ENCODE measurements at regions not wholly inside any gene's neighbourhood (a gene's known extent, or its start where the extent isn't known, plus 50 kb on each side); places are given as distances from the start of the nearest gene placed in this dataset.

DNA sequence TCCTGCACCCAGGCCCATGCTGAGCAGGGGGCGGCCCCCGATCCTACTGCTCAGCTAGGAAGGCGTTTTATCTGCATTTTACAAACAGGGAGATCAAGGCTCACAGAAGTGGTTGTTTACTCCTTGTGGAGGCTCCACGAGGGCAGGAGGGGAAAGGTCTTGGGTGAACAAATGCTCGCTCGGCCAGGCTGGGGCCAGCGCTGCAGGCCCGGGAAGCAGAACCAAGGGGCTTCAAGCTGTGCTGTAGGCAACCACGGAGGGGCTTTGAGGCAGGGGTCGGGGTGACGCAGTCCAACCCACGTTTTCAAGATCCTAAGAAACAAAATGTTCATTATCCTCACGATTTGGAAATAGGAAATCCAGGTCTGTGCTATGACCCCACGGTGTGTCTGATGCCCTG, 125.8 kb downstream of the HMX1 start:
- Histone ChIP-seq H3K36me3 (no peaks in the 10 kb centered on the region), H3K4me1 (no peaks in the 10 kb centered on the region), H3K27ac (no peak overlapping the region), H3K27me3 (peaks cover 0 to 42% (median 0%) of the 10 kb centered on the region in 3 donors), H3K9me3 (no peaks in the 10 kb centered on the region), H3K4me3 (no peak overlapping the region)
- TF ChIP-seq POLR2A (IDR thresholded peaks at IDR 0.05): no peak
- TF ChIP-seq, protein P1, sequence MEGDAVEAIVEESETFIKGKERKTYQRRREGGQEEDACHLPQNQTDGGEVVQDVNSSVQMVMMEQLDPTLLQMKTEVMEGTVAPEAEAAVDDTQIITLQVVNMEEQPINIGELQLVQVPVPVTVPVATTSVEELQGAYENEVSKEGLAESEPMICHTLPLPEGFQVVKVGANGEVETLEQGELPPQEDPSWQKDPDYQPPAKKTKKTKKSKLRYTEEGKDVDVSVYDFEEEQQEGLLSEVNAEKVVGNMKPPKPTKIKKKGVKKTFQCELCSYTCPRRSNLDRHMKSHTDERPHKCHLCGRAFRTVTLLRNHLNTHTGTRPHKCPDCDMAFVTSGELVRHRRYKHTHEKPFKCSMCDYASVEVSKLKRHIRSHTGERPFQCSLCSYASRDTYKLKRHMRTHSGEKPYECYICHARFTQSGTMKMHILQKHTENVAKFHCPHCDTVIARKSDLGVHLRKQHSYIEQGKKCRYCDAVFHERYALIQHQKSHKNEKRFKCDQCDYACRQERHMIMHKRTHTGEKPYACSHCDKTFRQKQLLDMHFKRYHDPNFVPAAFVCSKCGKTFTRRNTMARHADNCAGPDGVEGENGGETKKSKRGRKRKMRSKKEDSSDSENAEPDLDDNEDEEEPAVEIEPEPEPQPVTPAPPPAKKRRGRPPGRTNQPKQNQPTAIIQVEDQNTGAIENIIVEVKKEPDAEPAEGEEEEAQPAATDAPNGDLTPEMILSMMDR (IDR thresholded peaks at IDR 0.05): no peak
- TF ChIP-seq EP300 (IDR thresholded peaks at IDR 0.05): no peak
- WGBS, 5 donors: 44 to 53% (median 49%) methylated on average over 14 of the region's 14 CpGs
- intact Hi-C loops (cut with DNase I; ENCODE audit: low total_unique reads): no loop called here
- no peak for DNase-seq

- 69 to 79% (median 74%) methylated on average over 28 of the region's 28 CpGs for WGBS, 5 donors
- intact Hi-C loops (cut with DNase I; ENCODE audit: low total_unique reads): no loop called here
- Histone ChIP-seq H3K27me3 (peaks cover 0 to 48% (median 0%) of the 10 kb centered on the region in 3 donors), H3K36me3 (no peaks in the 10 kb centered on the region), H3K27ac (no peak overlapping the region), H3K9me3 (no peaks in the 10 kb centered on the region), H3K4me1 (no peaks in the 10 kb centered on the region), H3K4me3 (no peak overlapping the region)
- TF ChIP-seq POLR2A (IDR thresholded peaks at IDR 0.05) (no peak), EP300 (IDR thresholded peaks at IDR 0.05) (no peak), POLR2AphosphoS5 (IDR thresholded peaks at IDR 0.05) (no peak)
- TF ChIP-seq, protein P1 (IDR thresholded peaks at IDR 0.05): no peak
- no peak for DNase-seq
These were observed 126.4 kb downstream of the HMX1 start for GRCh38 chr4:8745005-8745790.

GRCh38 chr4:8744083-8744805, 127.4 kb downstream of the HMX1 start:
- TF ChIP-seq EP300 (IDR thresholded peaks at IDR 0.05) (no peak), POLR2AphosphoS5 (IDR thresholded peaks at IDR 0.05) (no peak), POLR2A (IDR thresholded peaks at IDR 0.05) (no peak)
- TF ChIP-seq, protein P1 (IDR thresholded peaks at IDR 0.05): no peak
- intact Hi-C loops (cut with DNase I; ENCODE audit: low total_unique reads): no loop called here
- Histone ChIP-seq H3K27ac (no peak overlapping the region), H3K4me3 (no peak overlapping the region), H3K9me3 (no peaks in the 10 kb centered on the region), H3K4me1 (no peaks in the 10 kb centered on the region), H3K36me3 (no peaks in the 10 kb centered on the region), H3K27me3 (peaks cover 0 to 54% (median 0%) of the 10 kb centered on the region in 3 donors)
- WGBS, 5 donors: 64 to 85% (median 77%) methylated on average over 18 of the region's 18 CpGs
- DNase-seq: no peak

DNA sequence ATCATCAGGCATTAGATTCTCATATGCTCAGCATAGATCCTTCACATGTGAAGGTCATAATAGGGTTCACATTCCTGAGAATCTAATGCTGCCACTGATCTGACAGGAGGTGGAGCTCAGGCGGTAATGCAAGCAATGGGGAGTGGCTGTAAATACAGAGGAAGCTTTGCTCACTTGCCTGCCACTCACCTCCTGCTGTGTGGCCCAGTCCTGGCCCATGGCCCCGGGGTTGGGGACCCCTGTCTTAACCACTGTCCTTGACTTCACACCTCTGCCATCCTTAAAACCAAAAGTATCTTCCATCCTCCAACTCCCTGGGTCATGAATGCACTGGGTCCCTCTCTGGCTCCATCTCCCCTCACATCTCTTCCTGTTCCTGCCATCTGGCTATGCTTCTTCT, 129.1 kb downstream of the HMX1 start:
- no peaks in the 10 kb centered on the region for H3K9me3 ChIP-seq
- no peak overlapping the region for H3K4me3 ChIP-seq
- no peak for DNase-seq
- no peaks in the 10 kb centered on the region for H3K4me1 ChIP-seq
- H3K36me3 ChIP-seq: no peaks in the 10 kb centered on the region
- peaks cover 0 to 44% (median 0%) of the 10 kb centered on the region in 3 donors for H3K27me3 ChIP-seq
- TF ChIP-seq, protein P1 (IDR thresholded peaks at IDR 0.05): no peak
- TF ChIP-seq POLR2A (IDR thresholded peaks at IDR 0.05) (no peak), EP300 (IDR thresholded peaks at IDR 0.05) (no peak), POLR2AphosphoS5 (IDR thresholded peaks at IDR 0.05) (no peak)
- intact Hi-C loops (cut with DNase I; ENCODE audit: low total_unique reads): no loop called here
- 43 to 65% (median 58%) methylated on average over 2 of the region's 2 CpGs for WGBS, 5 donors
- no peak overlapping the region for H3K27ac ChIP-seq

Data from stomach (tissue), 8 donors.